H1 (cell line): ENCODE measurements at regions not wholly inside any gene's neighbourhood (a gene's known extent, or its start where the extent isn't known, plus 50 kb on each side); places are given as distances from the start of the nearest gene placed in this dataset.

Experiments used
- CTCF ChIA-PET: fragments of 300-600 bp; sonication (Branson Sonifier 250); formaldehyde crosslinking; loops from one replicate; lab custom pipeline; 2021; ENCODE audit not compliant: partially characterized antibody; lab: Charles Lee
- POLR2A ChIA-PET: fragments of 300-600 bp; sonication (Branson Sonifier 250); formaldehyde crosslinking; loops from one replicate; lab custom pipeline; 2021; ENCODE audit warnings: inconsistent platforms; ENCODE audit not compliant: partially characterized antibody; lab: Charles Lee
- DNase-seq, 2 experiments: peaks; one replicate each; pipeline versions ENCODE4 v3.0.0 to v3.0.0-alpha.2; 2010 to 2022; ENCODE audit warnings: low spot score in 2 of 2, low read depth in 1 of 2, mixed read lengths in 1 of 2
- FAIRE-seq: peaks from 2 replicates; lab custom pipeline; 2011; peaks lifted over from hg19 to GRCh38; lab: Jason Lieb, UNC
- H2AFZ ChIP-seq: 2 replicates; pipeline ENCODE4 v1.8.1; 2012; ENCODE audit warnings: low read length, inconsistent platforms
- H2AK5ac ChIP-seq: 2 replicates; pipeline ENCODE4 v1.6.1; 2013; ENCODE audit warnings: low read depth, low read length
- H2BK120ac ChIP-seq: replicated peaks from 2 replicates; pipeline ENCODE3; 2013; ENCODE audit warnings: low read depth, low read length, inconsistent platforms
- H2BK12ac ChIP-seq: 2 replicates; pipeline ENCODE4 v1.6.1; 2013; ENCODE audit warnings: low read depth, low read length
- H2BK15ac ChIP-seq: 2 replicates; pipeline ENCODE4 v1.6.1; 2013; ENCODE audit warnings: low read length
- H2BK20ac ChIP-seq: 2 replicates; pipeline ENCODE4 v1.6.1; 2013; ENCODE audit warnings: low read length
- H2BK5ac ChIP-seq: 2 replicates; pipeline ENCODE4 v1.6.1; 2013; ENCODE audit warnings: low read depth, low read length
- H3K14ac ChIP-seq: 2 replicates; pipeline ENCODE4 v1.6.1; 2013; ENCODE audit warnings: inconsistent platforms; ENCODE audit not compliant: insufficient read length
- H3K18ac ChIP-seq: 2 replicates; pipeline ENCODE4 v1.6.1; 2013; ENCODE audit warnings: low read length; ENCODE audit errors: extremely low read depth
- H3K23ac ChIP-seq: 2 replicates; pipeline ENCODE4 v1.6.1; 2013; ENCODE audit warnings: inconsistent platforms; ENCODE audit not compliant: insufficient read length
- H3K23me2 ChIP-seq: 2 replicates; pipeline ENCODE4 v1.6.1; 2013; ENCODE audit warnings: low read depth, low read length
- H3K27ac ChIP-seq: 2 replicates; pipeline ENCODE4 v1.6.1; 2011; ENCODE audit warnings: low read depth, low read length, inconsistent platforms
- H3K27me3 ChIP-seq, 4 experiments: replicated peaks in 1 of 4; 1 replicate in 1 of 4; 2 replicates in 3 of 4; pipeline versions ENCODE4 v1.6.1 to v1.8.1; 2011 to 2013; ENCODE audit warnings: low read length in 3 of 4, mild to moderate bottlenecking in 3 of 4, inconsistent platforms in 2 of 4, mixed read lengths in 2 of 4, moderate library complexity in 1 of 4; ENCODE audit not compliant: control insufficient read depth in 3 of 4, insufficient read depth in 3 of 4; ENCODE audit errors: extremely low read depth in 1 of 4
- H3K36me3 ChIP-seq, 4 experiments: 2 replicates each; pipeline versions ENCODE4 v1.6.1 to v1.8.1; 2011 to 2013; ENCODE audit warnings: mild to moderate bottlenecking in 4 of 4, low read length in 3 of 4, moderate library complexity in 2 of 4, control low read depth in 1 of 4, inconsistent platforms in 1 of 4; ENCODE audit not compliant: insufficient read depth in 4 of 4, control insufficient read depth in 2 of 4
- H3K4ac ChIP-seq: replicated peaks from 2 replicates; pipeline ENCODE3; 2013; ENCODE audit warnings: low read length, low read depth, mixed read lengths, inconsistent platforms; ENCODE audit not compliant: insufficient read length
- H3K4me1 ChIP-seq, 4 experiments: replicated peaks in 1 of 4; 1 replicate in 1 of 4; 2 replicates in 3 of 4; pipeline versions ENCODE4 v1.6.1 to v1.8.1; 2011 to 2013; ENCODE audit warnings: low read length in 3 of 4, inconsistent platforms in 2 of 4, mixed read lengths in 1 of 4; ENCODE audit not compliant: insufficient read depth in 4 of 4, control insufficient read depth in 3 of 4
- H3K4me2 ChIP-seq, 2 experiments: 2 replicates each; pipeline versions ENCODE4 v1.6.1 to v1.8.1; 2011 to 2013; ENCODE audit warnings: low read depth in 2 of 2, low read length in 2 of 2, control low read depth in 1 of 2, inconsistent platforms in 1 of 2, mild to moderate bottlenecking in 1 of 2; ENCODE audit not compliant: insufficient read depth in 1 of 2
- H3K4me3 ChIP-seq, 4 experiments: fragments of 200-600, 300-600 bp in 1 of 4; sonication (generic), shearing (Covaris generic), sonication (Bioruptor Twin) in 1 of 4; 2 replicates each; pipeline versions ENCODE4 v1.5.1 to v1.8.1; 2011 to 2016; ENCODE audit warnings: low read length in 4 of 4, low read depth in 3 of 4, control low read depth in 2 of 4, inconsistent platforms in 2 of 4, mild to moderate bottlenecking in 2 of 4, mixed read lengths in 1 of 4, moderate library complexity in 1 of 4; ENCODE audit not compliant: insufficient read depth in 2 of 4; ENCODE audit errors: extremely low read depth in 1 of 4
- H3K56ac ChIP-seq: replicated peaks from 2 replicates; pipeline ENCODE3; 2013; ENCODE audit warnings: low read depth, mild to moderate bottlenecking, mixed read lengths, low read length, inconsistent platforms; ENCODE audit not compliant: insufficient read length
- H3K79me1 ChIP-seq: 2 replicates; pipeline ENCODE4 v1.6.1; 2013; ENCODE audit warnings: low read depth, low read length, control low read depth
- H3K79me2 ChIP-seq, 2 experiments: 2 replicates each; pipeline versions ENCODE4 v1.6.1 to v1.8.1; 2012 to 2013; ENCODE audit warnings: low read length in 2 of 2, mild to moderate bottlenecking in 2 of 2, inconsistent platforms in 1 of 2; ENCODE audit not compliant: insufficient read depth in 2 of 2, control insufficient read depth in 1 of 2
- H3K9ac ChIP-seq, 4 experiments: replicated peaks in 1 of 4; 1 replicate in 1 of 4; 2 replicates in 3 of 4; pipeline versions ENCODE4 v1.6.1 to v1.8.1; 2011 to 2013; ENCODE audit warnings: low read depth in 3 of 4, low read length in 3 of 4, control low read depth in 2 of 4, mild to moderate bottlenecking in 2 of 4, moderate library complexity in 2 of 4, inconsistent platforms in 1 of 4; ENCODE audit errors: extremely low read depth in 1 of 4
- H3K9me3 ChIP-seq, 2 experiments: 2 replicates each; pipeline versions ENCODE4 v1.6.1 to v1.8.1; 2012 to 2013; ENCODE audit warnings: mild to moderate bottlenecking in 2 of 2, moderate library complexity in 2 of 2, control low read depth in 1 of 2, inconsistent platforms in 1 of 2, low read depth in 1 of 2, low read length in 1 of 2, mixed read lengths in 1 of 2; ENCODE audit not compliant: insufficient read depth in 2 of 2
- H4K20me1 ChIP-seq, 2 experiments: replicated peaks in 1 of 2; 2 replicates each; pipeline versions ENCODE3 to v1.8.1; 2011 to 2013; ENCODE audit warnings: inconsistent platforms in 2 of 2, low read length in 2 of 2, mild to moderate bottlenecking in 1 of 2; ENCODE audit not compliant: insufficient read depth in 2 of 2, control insufficient read depth in 1 of 2
- H4K5ac ChIP-seq: 2 replicates; pipeline ENCODE4 v1.6.1; 2013; ENCODE audit warnings: low read length, low read depth, mixed read lengths, inconsistent platforms; ENCODE audit not compliant: insufficient read length
- H4K8ac ChIP-seq: 2 replicates; pipeline ENCODE4 v1.8.0; 2013; ENCODE audit warnings: mild to moderate bottlenecking, moderate library complexity, low read length, inconsistent platforms; ENCODE audit not compliant: insufficient read depth; ENCODE audit errors: extremely low read depth
- H4K91ac ChIP-seq: replicated peaks from 2 replicates; pipeline ENCODE3; 2013; ENCODE audit warnings: low read length, mixed read lengths, inconsistent platforms; ENCODE audit not compliant: insufficient read length
- ATF2 ChIP-seq: IDR thresholded peaks from 2 replicates; pipeline ENCODE4 v1.6.1; 2012; ENCODE audit warnings: low read length, inconsistent platforms
- E2F6 ChIP-seq: IDR thresholded peaks from 2 replicates; pipeline ENCODE4 v1.6.1; 2012; ENCODE audit warnings: inconsistent platforms
- RXRA ChIP-seq: IDR thresholded peaks from 2 replicates; pipeline ENCODE4 v1.6.1; 2011; ENCODE audit warnings: low read depth, mild to moderate bottlenecking, low read length, moderate library complexity; ENCODE audit not compliant: insufficient read depth
- TAF7 ChIP-seq: optimal IDR thresholded peaks from 2 replicates; pipeline ENCODE3; 2011; ENCODE audit warnings: low read depth, mild to moderate bottlenecking, inconsistent platforms, low read length, moderate library complexity, borderline replicate concordance
- TEAD4 ChIP-seq: IDR thresholded peaks from 2 replicates; pipeline ENCODE4 v1.6.1; 2012; ENCODE audit warnings: low read depth, low read length, inconsistent platforms, mixed read lengths
- WGBS, 2 experiments: shearing (Covaris generic) in 1 of 2; methylation state at CpG; one replicate each; pipeline versions ENCODE4 v1.1.6 to v1.1.7; 2013 to 2015; ENCODE audit warnings: low lambda C conversion rate in 2 of 2, mixed read lengths in 2 of 2, inconsistent platforms in 1 of 2, low coverage in 1 of 2, missing lambda C conversion rate in 1 of 2; ENCODE audit not compliant: insufficient replicate concordance in 2 of 2, insufficient coverage in 1 of 2, insufficient read length in 1 of 2; ENCODE audit errors: extremely low coverage in 1 of 2, missing lambda C conversion rate in 1 of 2; 5-methylcytosine and 5-hydroxymethylcytosine counted together

GRCh38 chr2:196513796-196514526 is 125.6 kb upstream of the CCDC150 start:
- TF ChIP-seq RXRA: no peak
- TF ChIP-seq ATF2: no peak
- no peak for TF ChIP-seq TEAD4
- TF ChIP-seq E2F6: no peak
- no peak for TF ChIP-seq TAF7
- WGBS, 2 experiments: 93% methylated on average over 11 of the region's 11 CpGs; no CpG with 5 or more reads in 1 of the 2 experiments
- H2BK5ac ChIP-seq: no peak overlapping the region

More at GRCh38 chr2:196513796-196514526, 125.6 kb upstream of the CCDC150 start:
- no peak overlapping the region for H2BK15ac ChIP-seq
- POLR2A ChIA-PET: no interaction called here
- H3K4ac ChIP-seq: no peak overlapping the region
- H3K9me3 ChIP-seq: no peaks in the 10 kb centered on the region
- FAIRE-seq (no peak), DNase-seq (no peak)
- H3K14ac ChIP-seq: no peak overlapping the region
- H3K27ac ChIP-seq: no peak overlapping the region
- no peak overlapping the region for H2BK120ac ChIP-seq
- CTCF ChIA-PET: no interaction called here
- 0 out of 7 replicates have a peak, but pooled peaks cover 0 to 3% (median 0%) of the 10 kb centered on the region in 4 experiments for H3K4me1 ChIP-seq
- H2BK12ac ChIP-seq: no peak overlapping the region
- H3K56ac ChIP-seq: no peak overlapping the region
- no peaks in the 10 kb centered on the region for H4K20me1 ChIP-seq
- H3K36me3 ChIP-seq: no peaks in the 10 kb centered on the region
- no peaks in the 10 kb centered on the region for H3K23me2 ChIP-seq
- no peak overlapping the region for H2BK20ac ChIP-seq
- H2AK5ac ChIP-seq: no peak overlapping the region
- no peak overlapping the region for H3K18ac ChIP-seq
- H3K23ac ChIP-seq: no peak overlapping the region
- no peaks in the 10 kb centered on the region for H3K79me2 ChIP-seq
- no peak overlapping the region for H4K8ac ChIP-seq
- H3K9ac ChIP-seq: no peak overlapping the region
- no peak overlapping the region for H3K4me3 ChIP-seq
- H4K91ac ChIP-seq: no peak overlapping the region
- H3K4me2 ChIP-seq: no peak overlapping the region
- H3K79me1 ChIP-seq: no peaks in the 10 kb centered on the region
- no peak overlapping the region for H4K5ac ChIP-seq
- H3K27me3 ChIP-seq: no peaks in the 10 kb centered on the region
- H2AFZ ChIP-seq: no peak overlapping the region
